Omental fat pad (tissue), 3 donors: ENCODE measurements at regions not wholly inside any gene's neighbourhood (a gene's known extent, or its start where the extent isn't known, plus 50 kb on each side); places are given as distances from the start of the nearest gene placed in this dataset.

Source experiments
- ATAC-seq: fragments of 150-250 bp; one replicate; pipeline ENCODE4 v1.9.1; 2016; ENCODE audit warnings: mild to moderate bottlenecking, moderate library complexity; ENCODE audit not compliant: low FRiP score
- DNase-seq: peaks from one replicate; pipeline ENCODE4 v3.0.0-alpha.2; 2019; ENCODE audit warnings: low spot score
- CTCF ChIP-seq, 3 donors: fragments of 450-650 bp; IDR thresholded peaks; one replicate each; pipeline ENCODE4 v1.5.1; 2016 to 2017; ENCODE audit warnings: antibody characterized with exemption in 3 of 3, mild to moderate bottlenecking in 3 of 3, moderate library complexity in 2 of 3

GRCh38 chr13:40158218-40158617, 502.8 kb downstream of the COG6 start:
- no peak for TF ChIP-seq CTCF (IDR thresholded peaks at IDR 0.05)
- no peak for ATAC-seq
- no peak for DNase-seq

- TF ChIP-seq CTCF (IDR thresholded peaks at IDR 0.05), result no peak
- no peak for DNase-seq
- ATAC-seq, result no peak
Observed at GRCh38 chr13:40158757-40159156, 503.3 kb downstream of the COG6 start.

- TF ChIP-seq CTCF (IDR thresholded peaks at IDR 0.05), result no peak
- no peak for ATAC-seq
Observed at GRCh38 chr13:40159736-40160135, 504.3 kb downstream of the COG6 start.

GRCh38 chr13:40160618-40161350, 505.3 kb downstream of the COG6 start:
- no peak for ATAC-seq
- no peak for TF ChIP-seq CTCF (IDR thresholded peaks at IDR 0.05)
- DNase-seq, result no peak

More at GRCh38 chr13:40159736-40160135, 504.3 kb downstream of the COG6 start:
- no peak for DNase-seq

- ATAC-seq (no peak), DNase-seq (no peak)
- TF ChIP-seq CTCF (IDR thresholded peaks at IDR 0.05), result no peak
Observed at GRCh38 chr13:40161351-40161810, 505.1 kb downstream of the FOXO1 start.

GRCh38 chr13:40161931-40162330, 504.5 kb downstream of the FOXO1 start:
- ATAC-seq (no peak), DNase-seq (no peak)
- TF ChIP-seq CTCF (IDR thresholded peaks at IDR 0.05), result no peak
